DMS79 treated with DMSO at 0.1 percent for 48 hours (cell line): ENCODE measurements at regions not wholly inside any gene's neighbourhood (a gene's known extent, or its start where the extent isn't known, plus 50 kb on each side); places are given as distances from the start of the nearest gene placed in this dataset.
A peak's percentile ranks its signal among the peaks of the same experiment; 100 is the strongest.

Source experiments
- DNase-seq: peaks from one replicate; lab custom pipeline; 2025; lab: John Stamatoyannopoulos, UW

DNA sequence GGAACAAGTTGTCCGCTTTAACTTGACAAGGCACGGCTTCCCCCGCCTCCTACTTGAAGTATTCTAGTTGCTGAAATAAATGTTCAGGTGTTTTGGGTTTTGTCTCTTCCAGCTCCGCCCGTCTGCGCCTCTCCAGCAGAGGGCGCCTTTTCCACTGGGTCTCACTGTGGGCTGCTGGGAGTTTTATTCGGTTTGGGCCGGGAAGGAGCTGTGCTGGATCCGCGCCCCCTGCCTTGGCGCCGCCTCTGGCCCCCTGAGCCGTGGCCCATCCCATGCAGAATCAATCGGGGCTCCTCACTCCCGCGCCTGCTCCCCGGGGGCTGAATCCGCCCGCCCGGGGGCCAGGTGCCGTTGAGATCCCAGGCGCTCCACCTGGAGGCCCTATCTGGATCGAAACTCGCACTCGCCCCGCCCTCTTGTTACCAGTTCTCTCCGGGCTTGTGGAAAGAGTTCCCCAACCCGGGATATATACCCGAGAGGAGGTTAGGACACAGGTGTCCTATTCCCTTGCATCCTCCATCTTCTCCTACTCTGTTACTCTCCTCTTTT is 51.0 kb upstream of the TCF21 start:
- peak; percentile 7 for DNase-seq
